Lower leg skin (tissue), 4 donors: ENCODE measurements at regions not wholly inside any gene's neighbourhood (a gene's known extent, or its start where the extent isn't known, plus 50 kb on each side); places are given as distances from the start of the nearest gene placed in this dataset.

Experiments
- DNase-seq, 2 donors: peaks; one replicate each; pipeline ENCODE4 v3.0.0-alpha.2; 2019; ENCODE audit warnings: low spot score in 2 of 2
- H3K4me3 ChIP-seq: fragments of 200-600 bp; sonication (generic); 2 replicates; pipeline ENCODE4 v1.5.1; 2017; ENCODE audit warnings: mild to moderate bottlenecking, low read depth; ENCODE audit not compliant: poor library complexity, severe bottlenecking
- CTCF ChIP-seq, 3 donors: fragments of 450-650 bp; IDR thresholded peaks; one replicate each; pipeline ENCODE4 v1.5.1; 2016; ENCODE audit warnings: antibody characterized with exemption in 3 of 3, mild to moderate bottlenecking in 3 of 3, moderate library complexity in 2 of 3
- POLR2A ChIP-seq, 2 donors: fragments of 450-650 bp; IDR thresholded peaks; one replicate each; pipeline ENCODE4 v1.6.1; 2016 to 2017; ENCODE audit warnings: antibody characterized with exemption in 2 of 2, mild to moderate bottlenecking in 1 of 2, moderate library complexity in 1 of 2
- WGBS, 2 donors: methylation state at CpG; one replicate each; pipeline ENCODE4 v1.1.5; 2018; 5-methylcytosine and 5-hydroxymethylcytosine counted together
- intact Hi-C: fragments of 100-400 bp; cut with DNase I; formaldehyde crosslinking; loops from one replicate; pipeline ENCODE4 v1.15.0; 2023; ENCODE audit warnings: low total_unique reads

DNA sequence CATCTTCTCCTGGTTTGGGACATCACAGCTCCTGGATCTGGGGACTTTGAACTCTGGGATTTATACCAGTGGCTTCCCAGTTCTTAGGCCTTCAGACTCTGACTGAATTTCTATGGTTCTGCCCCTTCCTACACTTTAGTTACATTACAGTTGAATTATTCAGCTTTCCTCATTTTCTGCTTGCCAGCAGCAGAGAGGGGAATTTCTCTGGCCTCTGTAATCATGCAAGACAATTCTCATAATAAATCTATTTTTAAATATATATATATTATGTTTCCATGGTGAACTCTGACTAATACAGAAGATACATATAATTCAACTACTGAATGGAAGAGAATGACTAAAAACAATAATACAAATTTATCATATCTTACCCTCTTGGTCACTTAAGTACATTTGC lies 1478.6 kb upstream of the ACVR2A start:
- intact Hi-C loops: no loop called here
- H3K4me3 ChIP-seq: no peak overlapping the region
- TF ChIP-seq POLR2A (IDR thresholded peaks at IDR 0.05) (no peak), CTCF (IDR thresholded peaks at IDR 0.05) (no peak)
- DNase-seq: no peak

- DNase-seq: no peak
- TF ChIP-seq POLR2A (IDR thresholded peaks at IDR 0.05): no peak
- TF ChIP-seq CTCF (IDR thresholded peaks at IDR 0.05): no peak
- intact Hi-C loops: no loop called here
- H3K4me3 ChIP-seq: no peak overlapping the region
- 91 to 93% methylated on average over 1 of the region's 1 CpG for WGBS, 2 donors
These were observed 1479.8 kb upstream of the ACVR2A start for GRCh38 chr2:146365041-146365440.

DNA sequence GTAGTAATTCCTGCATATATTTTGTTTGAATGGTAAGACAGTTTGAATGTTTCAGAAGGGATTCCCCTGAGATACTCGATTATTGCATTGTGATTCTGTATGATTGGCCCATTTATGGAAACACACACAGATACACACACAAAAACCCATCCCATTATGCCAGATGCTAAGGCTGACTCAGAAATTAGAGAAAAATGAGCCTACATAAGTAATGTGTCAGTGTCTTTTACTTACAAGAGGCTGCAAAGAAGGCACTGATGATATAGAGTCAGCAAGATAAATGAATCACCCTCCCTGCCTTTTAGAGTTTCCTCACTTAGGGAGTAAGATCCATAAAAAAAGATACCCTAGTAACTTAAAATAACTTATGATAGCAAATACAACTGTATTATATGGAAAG lies 1481.1 kb upstream of the ACVR2A start:
- intact Hi-C loops: no loop called here
- no peak for DNase-seq
- 84 to 88% methylated on average over 1 of the region's 1 CpG for WGBS, 2 donors
- TF ChIP-seq POLR2A (IDR thresholded peaks at IDR 0.05) (no peak), CTCF (IDR thresholded peaks at IDR 0.05) (no peak)
- H3K4me3 ChIP-seq: no peak overlapping the region

DNA sequence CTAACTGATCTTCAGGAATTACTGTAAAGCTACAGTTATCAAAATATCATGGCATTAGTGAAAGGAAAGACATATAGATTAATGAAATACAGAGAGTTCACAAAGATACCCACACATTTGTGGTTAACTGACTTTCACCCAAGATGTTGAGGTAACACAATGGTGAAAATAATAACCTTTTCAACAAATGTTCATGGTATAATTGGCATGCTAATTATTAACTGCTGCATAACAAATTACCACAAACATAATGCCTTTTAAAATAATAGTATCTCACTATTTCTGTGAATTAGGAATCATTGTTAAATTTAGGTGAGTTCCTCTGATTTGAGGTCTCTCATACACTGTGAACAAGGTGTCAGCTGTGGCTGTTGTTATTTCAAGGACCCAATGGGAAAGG lies 1493.1 kb upstream of the ACVR2A start:
- TF ChIP-seq POLR2A (IDR thresholded peaks at IDR 0.05): no peak
- no peak for TF ChIP-seq CTCF (IDR thresholded peaks at IDR 0.05)
- H3K4me3 ChIP-seq: no peak overlapping the region
- no peak for DNase-seq
- intact Hi-C loops: no loop called here

- DNase-seq: no peak
- no peak for TF ChIP-seq CTCF (IDR thresholded peaks at IDR 0.05)
- no peak for TF ChIP-seq POLR2A (IDR thresholded peaks at IDR 0.05)
- intact Hi-C loops: no loop called here
- WGBS, 2 donors: 79 to 83% methylated on average over 3 of the region's 3 CpGs
- H3K4me3 ChIP-seq: no peak overlapping the region
These were observed 1495.5 kb upstream of the ACVR2A start for GRCh38 chr2:146349334-146349733.

- TF ChIP-seq CTCF (IDR thresholded peaks at IDR 0.05) (no peak), POLR2A (IDR thresholded peaks at IDR 0.05) (no peak)
- intact Hi-C loops: no loop called here
- no peak overlapping the region for H3K4me3 ChIP-seq
- DNase-seq: no peak
- WGBS, 2 donors: 89 to 90% methylated on average over 2 of the region's 2 CpGs
These were observed 1519.9 kb upstream of the ACVR2A start for GRCh38 chr2:146324951-146325350.
